ENCODE measurements at regions not wholly inside any gene's neighbourhood (a gene's known extent, or its start where the extent isn't known, plus 50 kb on each side); places are given as distances from the start of the nearest gene placed in this dataset.

DNA sequence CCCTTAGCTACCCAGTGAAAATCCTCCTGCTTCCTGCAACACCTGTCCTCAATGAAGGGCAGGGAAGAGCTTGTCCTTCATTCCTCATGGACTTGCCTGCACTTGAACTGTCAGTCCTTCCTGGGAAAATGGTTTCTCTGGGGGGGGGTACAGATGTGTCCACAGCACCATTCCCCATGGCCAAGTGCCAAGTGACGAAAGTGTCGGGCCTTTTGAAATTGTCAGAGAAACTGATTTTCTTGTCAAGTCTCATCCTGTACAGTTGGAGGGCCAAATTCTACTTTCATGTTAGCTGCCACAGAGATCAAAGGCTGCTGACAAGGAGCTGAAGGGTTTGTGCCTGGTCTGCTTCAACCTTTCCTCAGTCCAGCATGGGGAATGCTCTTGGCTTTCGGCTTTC, 179.5 kb upstream of the PARP11 start:
- DNase-seq (ENCODE audit: low spot score), result peak; percentile 91

DNA sequence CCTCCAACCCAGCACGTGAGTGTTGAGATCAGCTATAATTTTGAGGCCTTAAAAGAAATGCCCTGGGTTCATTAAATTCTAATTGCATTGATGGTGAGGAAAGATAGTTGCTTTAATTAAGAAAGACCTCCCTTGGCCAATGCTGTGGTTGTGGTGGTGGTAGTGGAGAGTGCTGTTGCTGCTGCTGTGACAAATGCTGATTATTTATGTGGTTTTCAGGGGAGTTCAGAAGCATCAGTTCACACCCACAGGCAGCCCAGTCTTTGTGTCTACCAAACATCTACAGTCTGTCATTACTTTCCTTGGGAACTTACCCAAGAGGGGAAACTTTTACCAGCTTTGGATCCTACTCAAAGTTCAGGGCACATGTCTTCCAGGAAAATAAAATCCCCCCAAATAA, 178.4 kb upstream of the PARP11 start:
- no peak for DNase-seq (ENCODE audit: low spot score)

DNA sequence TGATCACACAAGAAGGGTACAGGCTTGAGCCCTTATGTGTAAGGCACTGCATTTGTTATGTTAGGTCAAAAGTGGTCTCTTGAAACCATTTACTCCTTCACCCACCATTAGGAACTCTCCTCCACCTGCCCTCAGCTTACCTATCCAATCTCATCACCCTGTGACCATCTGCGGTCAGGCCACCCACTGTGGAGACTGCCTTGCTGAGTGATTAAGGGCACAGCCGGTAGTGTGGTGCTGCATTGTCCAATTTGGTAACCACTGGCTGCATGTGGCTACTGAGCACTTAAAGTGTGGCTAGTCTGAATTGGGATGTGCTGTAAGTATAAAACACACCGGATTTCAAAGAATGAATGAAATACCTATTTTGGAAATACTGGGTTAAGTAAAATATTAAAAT, 177.1 kb upstream of the PARP11 start:
- DNase-seq (ENCODE audit: low spot score), result no peak

DNA sequence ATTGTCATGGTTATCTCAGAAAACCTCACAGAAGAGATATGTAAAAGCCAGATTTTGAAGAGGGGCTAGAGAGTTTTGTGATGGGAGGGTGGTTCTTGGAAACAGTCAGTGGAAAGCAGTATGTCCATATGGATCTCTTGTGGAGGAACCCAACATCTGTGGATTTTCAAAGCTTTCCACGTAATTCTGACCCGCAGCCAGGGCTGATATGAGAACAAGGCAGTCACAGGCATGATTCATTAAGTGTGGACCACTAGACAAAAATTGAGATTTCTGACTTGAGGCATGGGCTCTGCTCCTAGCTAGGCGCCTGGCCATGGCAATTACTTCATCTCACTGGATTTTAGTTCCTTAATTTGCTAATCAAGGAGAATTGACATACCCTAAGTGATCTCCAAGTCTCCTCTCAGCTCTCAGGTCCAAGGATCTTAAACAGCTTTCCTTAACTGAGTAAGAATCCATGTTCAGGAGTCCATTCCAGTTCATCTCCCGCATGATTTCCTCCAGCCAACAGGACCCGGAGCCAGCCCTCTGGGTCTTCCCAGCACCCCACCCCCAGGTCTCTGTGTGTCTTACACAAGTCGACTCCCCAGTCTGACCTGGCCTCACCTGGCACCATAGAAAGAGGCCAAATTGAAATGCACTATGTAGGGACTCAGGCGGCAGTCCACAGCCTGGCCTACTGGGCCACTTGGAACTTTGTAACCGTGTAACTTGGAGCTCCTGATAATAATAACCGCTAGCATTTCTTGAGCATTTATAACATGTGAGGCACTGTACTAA, 176.3 kb upstream of the PARP11 start:
- DNase-seq (ENCODE audit: low spot score), result peak; percentile 76

DNA sequence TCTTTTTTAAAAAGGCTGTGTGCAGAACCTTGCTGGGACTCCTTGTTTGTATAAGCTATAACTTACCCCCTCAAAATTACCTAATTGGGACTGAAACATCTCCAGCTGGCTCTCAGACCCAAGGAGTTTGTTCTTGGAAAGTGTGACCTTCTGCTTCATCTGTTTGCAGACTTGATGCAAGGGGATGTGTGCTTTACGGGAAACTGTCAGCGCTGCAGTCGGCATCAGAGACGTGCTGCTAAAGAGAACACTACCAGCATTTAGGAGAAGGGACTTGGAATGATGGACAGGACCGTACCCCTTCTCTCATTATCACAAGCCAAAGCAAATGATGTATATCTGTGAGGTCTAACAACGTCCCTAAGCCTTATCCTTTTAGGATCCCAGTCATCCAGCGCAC, 174.2 kb upstream of the PARP11 start:
- no peak for DNase-seq (ENCODE audit: low spot score)

DNA sequence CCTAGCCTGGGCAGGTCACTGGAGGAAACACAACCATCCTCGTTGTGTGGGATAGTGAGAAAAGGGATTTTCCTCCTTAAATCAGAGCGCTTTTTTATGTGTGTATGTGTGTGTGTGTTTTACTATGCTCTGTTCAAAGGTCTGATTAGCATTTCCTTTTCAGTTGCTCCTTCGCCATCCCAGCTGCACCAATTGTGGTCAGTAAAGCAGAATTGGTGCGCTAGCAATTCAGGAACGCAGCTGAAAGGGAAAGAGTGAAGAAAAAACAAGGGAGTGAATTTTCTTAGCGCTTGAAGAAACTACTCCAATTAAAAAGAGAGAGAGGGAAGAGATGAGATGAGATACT, 173.3 kb upstream of the PARP11 start:
- no peak for DNase-seq (ENCODE audit: low spot score)

DNA sequence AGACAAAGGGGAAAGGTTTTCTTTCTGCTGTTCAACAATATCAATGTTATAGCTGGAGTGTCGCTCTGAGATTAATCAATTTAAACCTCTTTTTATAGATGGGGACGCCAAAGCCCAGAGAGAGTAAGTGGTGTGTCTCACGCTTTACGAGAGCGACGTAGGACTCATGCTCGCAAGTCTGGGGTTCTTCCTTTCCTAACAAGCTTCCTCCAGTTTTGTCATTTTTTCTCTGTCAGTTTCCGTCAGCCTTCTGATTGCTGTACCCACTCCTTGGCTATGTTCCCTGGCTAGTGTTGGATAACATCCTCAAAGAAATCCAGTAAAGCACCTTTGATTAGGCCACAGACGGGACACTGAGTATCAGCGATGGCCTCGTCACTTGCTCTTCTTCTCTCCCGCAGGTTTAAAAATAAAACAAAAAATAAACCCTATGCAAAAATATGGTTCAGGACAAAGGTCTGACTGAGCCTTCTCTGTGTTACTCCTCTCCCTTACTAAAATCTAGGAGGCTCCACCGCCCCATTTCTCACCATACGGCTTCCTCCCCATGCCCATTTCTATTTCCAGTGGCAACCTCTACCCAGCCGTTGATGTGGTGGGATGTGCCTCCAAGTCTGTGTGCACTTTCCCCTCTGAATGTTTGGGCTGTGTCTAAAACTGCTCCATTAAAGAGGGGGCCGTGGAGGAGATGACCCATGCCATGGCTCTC, 172.7 kb upstream of the PARP11 start:
- no peak for DNase-seq (ENCODE audit: low spot score)

DNA sequence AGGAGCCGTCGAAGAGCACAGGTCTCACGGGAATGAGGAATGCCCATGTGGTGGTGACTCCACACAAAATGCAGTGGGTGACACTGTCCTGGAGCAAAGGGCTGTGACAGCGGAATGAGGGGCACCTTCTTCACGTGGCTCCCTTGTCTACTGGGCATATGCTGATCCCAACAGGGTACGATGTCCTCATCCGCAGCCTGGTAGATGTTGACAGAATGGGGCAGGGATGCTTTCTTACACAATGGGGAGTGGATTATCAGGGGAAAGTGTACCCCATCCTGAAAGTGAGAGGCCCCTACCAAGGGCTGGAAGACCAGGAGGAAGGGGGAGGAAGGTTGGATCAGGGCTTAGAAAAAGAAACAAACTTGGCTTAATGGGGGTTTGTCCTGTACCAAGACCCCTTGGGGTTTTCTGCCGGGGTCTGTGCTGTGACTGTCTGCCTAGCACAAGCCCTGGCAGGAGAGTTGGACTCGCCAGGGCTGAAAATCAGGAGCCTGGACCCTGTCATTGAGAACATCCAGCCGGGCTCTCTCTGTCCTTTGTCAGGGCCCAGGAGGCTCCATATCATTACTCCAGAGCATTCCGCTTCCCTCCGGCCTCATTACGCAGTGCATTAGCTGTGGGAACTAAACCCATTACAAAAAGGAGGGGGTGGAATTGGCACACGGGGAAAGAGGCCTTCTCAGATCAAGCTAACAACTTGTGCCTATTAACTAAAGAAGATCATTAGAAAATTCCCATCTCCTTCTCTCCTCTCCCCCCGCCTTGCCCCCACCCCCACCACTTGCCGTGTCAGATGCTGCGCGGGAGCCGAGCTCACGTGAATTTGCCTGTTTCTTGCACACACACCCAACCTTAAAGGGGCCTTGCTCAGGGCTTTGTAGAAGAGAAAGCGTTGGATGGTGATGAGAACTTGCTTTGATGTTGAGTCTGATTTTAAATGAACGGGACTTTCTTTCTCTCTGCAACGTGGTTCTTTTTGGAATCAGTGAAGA, 171.8 kb upstream of the PARP11 start:
- peak; percentile 25 for DNase-seq (ENCODE audit: low spot score)

DNA sequence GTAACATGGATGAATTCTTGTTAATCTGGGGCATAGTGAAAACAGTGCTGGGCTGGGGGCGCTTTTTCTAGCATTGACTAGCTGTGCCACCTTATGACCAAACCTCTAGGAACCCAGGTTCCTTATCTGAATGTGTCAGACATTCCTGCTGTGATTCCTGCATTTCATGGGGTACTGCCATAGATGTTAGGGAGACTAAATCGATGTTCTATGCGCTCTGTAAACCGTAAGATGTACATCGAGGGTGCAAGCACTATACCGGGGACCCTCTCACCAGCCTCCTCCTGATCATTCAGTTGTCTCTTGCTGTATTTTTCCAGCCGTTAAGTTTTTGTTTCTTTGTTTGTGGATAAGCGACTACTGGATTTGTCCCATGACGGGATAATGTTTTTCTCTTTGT, 170.9 kb upstream of the PARP11 start:
- DNase-seq (ENCODE audit: low spot score), result no peak

DNA sequence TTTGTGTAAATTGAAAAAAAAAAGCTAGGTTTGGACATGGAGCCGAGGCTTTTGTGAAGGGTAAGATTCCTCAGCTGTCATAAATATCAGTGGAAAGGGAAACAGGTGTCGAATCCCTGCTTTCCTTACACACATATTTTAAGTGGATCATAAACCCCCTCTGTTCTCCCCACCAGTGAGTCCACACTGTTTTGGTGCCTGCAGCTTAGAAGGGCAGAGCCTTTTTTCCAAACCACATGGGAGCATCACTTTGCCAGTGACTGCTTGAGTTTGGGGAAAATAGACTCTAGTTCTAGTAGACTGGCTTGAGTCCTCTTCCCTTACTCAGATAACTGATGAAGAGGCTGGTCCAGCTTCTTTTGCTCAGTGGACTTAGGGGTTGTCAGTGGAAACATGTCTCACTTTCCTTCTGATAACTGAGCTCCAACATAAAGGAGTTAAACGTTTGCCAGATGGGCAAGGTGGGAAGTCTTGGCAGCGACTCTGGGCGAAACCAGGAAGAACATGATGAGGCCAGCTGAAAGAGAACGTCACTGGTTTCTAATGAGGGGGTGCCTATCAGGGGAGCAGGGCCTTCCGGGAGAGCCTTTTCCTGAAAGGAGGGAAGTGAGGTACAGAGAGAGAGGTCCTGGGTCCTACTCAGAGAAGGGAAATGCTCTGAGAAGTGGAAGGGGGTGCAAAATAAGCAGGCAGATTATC, 168.1 kb upstream of the PARP11 start:
- DNase-seq (ENCODE audit: low spot score), result peak; percentile 34

DNA sequence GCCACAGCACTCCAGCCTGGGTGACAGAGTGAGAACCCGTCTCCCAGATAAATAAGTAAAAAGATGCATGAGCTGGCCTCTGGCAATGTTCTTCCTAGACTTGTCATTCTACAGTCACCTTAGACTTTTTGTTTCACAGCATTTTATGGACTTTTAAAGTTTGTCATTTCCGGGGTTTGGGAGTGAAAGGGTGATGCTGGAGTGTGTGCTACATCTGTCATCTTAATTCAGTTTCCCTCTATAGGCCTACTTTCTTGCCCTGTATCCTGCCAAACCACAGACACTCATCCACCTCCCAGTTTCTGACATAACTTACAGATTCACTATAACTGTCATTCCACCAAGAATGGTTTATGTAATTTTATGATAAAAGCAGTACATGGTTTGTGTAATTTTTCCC, 166.7 kb upstream of the PARP11 start:
- peak; percentile 85 for DNase-seq (ENCODE audit: low spot score)

DNA sequence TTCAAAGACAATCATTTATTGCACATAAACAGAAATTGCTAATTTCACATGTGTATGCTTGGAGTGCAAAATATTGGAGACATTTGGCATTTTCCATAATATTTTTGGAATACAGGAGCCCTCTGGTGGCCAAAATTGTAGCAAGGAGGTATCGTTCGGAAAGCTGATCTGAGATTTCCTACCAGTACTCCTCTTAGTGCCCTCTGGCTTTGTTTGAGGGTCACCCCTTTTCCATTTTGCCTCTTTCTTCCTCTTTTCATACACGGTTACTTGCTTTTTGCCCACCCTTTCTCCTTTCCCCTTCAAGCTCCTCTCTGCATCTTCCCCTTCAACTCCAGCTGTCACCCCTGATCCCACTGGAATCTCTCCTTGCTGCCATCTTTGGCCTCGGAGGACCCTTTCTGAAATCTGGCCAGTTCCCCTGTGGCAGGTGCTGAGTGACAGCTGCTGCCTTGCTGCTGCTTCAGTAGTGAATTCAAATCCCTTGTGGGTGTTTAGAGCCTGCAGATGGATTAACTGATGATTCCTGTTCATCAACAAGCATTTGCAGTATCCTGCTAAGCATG, 164.6 kb upstream of the PARP11 start:
- peak; percentile 85 for DNase-seq (ENCODE audit: low spot score)

DNA sequence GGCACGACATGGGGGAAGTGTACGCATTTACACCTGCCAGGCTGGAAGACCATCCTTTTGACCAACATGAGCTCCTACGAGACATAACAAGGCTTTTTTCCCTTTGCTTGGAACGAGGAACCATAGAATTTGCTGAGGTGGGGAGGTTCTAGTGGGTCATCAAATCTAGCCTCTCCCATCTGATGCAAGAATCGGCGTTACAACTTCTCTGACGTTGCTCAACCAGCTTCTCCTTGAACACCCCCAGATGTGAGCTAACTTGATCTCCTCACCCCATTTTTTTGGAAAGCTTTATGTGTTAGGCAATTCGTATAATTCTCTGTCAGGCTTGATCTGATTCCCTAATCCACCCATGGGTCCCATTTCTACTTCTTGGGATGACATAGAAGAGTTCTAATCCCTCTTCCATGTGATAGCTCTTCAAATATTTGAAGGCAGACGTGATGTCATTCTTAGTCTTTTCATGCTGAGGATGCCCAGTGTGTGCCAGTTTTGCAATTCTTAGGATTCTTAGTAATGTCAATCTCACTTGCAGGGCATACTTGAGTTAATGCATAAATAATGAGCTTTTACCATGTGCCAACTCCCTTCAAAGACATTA, 163.6 kb upstream of the PARP11 start:
- no peak for DNase-seq (ENCODE audit: low spot score)

DNA sequence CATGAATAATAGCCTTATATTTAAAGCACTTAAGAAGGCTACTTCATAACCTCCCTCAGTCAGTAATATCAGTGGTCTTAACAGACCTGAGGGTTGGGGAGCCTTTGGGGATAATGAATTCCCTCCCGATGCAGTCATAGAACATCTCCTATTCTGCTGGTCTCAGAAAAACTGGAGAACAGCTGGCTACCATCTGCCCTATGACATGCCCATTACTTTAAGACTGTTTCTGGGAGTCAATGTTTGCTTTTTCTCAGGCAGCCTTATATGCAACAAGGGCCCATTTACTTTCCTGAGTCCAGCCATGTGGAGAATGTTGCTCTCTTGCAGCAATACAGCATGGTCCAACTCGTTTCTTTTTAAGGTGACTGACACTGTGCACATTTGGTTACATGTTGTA, 161.7 kb upstream of the PARP11 start:
- DNase-seq (ENCODE audit: low spot score), result peak; percentile 75

DNA sequence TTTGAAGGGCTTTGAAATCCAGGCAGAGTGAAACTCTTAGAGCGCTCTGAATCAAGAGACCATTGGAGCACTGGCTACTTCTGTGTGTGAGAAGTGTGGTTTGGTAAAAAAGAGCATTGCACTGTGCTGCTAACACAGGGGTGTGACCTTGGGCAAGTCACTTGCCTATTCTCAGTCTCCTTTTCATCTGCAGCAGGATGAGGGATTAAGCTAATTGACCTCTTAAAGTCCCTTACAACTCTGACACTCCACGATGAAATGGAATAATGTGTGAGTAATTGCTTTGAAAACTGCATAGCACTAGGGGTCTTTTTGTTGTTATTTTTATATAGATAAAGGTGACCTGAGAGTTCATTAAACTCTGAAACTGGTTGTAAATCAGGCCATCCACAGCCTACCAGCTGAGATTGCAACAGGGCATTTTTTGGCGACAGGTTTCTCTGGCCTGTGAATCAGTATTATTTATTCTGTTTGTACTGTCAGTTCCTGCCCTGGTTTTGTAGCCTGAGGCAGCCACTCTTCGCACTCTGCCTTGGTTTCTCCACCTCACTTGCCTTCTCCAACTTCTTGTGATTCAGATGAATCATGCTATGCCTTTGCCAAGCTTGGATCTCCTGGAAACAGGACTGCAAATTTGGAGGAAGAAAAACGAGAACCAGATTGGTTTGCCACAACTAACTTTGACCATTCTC, 159.9 kb upstream of the PARP11 start:
- DNase-seq (ENCODE audit: low spot score), result peak; percentile 45

DNA sequence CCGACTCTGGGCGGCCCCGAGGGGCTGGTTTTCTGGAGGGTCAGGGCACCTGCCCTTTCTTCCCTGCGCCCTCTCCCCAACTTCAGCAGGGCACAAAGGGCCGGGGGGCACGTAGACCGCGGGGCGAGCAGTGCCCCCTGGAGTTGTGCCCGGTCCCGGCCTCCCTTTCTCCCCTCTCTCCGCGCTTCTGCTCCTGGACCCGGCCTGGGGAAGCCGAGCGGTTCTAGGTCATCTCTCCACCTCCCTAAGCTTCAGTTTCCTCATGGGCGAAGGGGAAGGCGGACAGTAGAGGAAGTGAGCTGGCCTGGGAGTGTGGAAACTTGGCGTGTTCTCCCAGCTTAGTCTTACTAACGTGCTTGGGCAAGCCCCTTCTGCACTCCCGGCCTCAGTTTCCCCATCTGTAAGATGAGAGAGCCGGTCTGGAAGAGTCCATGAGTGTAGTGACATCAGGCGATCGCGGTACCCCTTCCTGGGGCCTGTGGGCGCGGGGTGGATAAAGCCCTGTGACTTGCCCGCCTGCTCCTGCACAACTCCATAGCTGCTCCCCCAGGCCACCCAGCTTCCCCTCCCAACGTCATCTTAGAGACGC, 158.6 kb upstream of the PARP11 start:
- DNase-seq (ENCODE audit: low spot score), result peak; percentile 52

DNA sequence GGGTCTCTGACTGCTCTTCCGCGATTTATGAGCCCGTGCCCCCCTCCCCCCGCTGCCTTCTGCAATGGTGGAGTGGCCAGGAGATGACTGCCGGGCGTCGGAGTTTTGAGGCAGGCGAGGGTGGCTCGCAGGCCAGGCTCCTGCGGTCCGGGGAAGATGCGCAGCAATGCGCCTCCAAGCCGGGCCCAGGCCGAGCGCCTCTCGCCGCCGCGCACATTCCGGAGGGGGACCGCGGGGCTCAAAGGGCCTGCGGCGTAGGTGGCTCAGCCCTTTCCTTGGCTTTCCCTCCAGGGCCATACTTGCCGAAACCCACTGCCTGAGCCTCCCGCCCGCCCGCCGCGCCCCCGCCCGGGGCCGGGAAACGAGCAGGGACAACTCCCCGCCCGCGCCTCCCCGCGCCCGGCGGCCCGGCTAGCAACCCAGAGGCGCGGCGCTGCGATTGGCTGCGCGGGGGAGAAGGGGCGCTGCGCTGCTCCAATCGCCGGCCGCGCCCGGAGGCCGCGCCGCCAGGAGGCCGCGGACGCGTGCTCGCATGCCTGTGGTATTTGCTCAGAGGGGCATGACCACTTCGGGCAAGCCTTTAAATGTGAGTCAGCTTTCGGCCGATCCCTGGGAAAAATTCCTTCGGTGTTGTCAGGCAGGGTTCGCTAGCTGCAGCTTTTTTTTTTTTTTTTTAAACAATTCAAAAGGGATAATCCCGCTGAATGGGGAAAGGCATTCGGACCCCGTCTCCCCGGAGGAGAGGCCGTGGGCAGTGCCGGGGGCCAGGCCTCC, 157.9 kb upstream of the PARP11 start:
- peak; percentile 98 for DNase-seq (ENCODE audit: low spot score)

DNA sequence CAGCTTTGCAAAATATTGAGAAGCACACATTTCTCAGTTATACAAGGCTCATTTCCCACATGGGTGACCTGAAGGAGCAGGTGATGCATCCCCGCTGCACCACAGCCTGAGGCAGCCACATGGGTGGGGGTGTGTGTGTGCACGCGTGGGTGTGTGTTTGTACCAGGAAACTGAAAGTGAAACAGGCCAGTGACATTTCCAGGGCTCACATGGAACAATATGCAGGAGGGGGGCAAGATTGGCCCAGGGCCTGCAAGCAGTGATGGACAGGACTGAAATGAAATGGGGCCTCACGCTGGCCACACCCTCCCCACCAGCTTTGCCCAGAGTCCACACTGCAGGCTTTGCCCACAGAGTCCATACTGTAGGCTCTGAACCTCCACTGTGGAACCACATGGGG, 154.2 kb upstream of the PARP11 start:
- DNase-seq (ENCODE audit: low spot score), result no peak

DNA sequence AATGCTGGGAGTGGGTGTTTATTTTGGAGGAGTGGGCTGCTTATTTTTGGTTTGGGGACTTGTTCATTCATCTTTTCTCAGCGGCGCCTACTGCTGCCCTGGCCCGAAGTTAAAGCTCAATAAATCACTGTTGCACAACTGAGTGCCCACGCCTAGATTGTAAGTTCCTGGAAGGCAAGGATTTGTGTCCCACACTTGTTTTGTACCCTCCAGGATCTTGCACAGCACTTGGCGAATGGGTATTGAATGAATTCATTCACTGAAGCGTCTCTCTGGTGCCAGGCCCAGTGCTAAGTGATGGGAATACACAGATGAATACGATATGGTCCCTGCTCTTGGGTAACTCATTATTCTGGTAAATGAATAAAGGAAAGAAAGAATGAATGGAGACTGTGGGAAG, 153.3 kb upstream of the PARP11 start:
- no peak for DNase-seq (ENCODE audit: low spot score)

All from umbilical cord (tissue), 1 donor.